Activated T-helper 17 cell treated with anti-CD3 and anti-CD28 coated beads, Interleukin-2, amount 50 U/mL, for 72 hours (primary cell): ENCODE measurements at regions not wholly inside any gene's neighbourhood (a gene's known extent, or its start where the extent isn't known, plus 50 kb on each side); places are given as distances from the start of the nearest gene placed in this dataset.

ENCODE experiments used
- ATAC-seq: fragments of 150-1000 bp; cut with Tn5 transposase; replicated peaks from 2 replicates; pipeline ENCODE4 v1.10.0; 2021; ENCODE audit warnings: mild to moderate bottlenecking, moderate library complexity
- H3K27ac Mint-ChIP-seq: one replicate; pipeline ENCODE4 v1.8.0; 2022; ENCODE audit warnings: mixed read lengths
- H3K27me3 Mint-ChIP-seq: one replicate; pipeline ENCODE4 v1.8.0; 2022; ENCODE audit warnings: mixed read lengths
- H3K36me3 Mint-ChIP-seq: one replicate; pipeline ENCODE4 v1.8.0; 2022; ENCODE audit warnings: low read depth, mild to moderate bottlenecking, mixed read lengths
- H3K4me1 Mint-ChIP-seq: one replicate; pipeline ENCODE4 v1.8.0; 2022; ENCODE audit warnings: mixed read lengths
- H3K4me3 Mint-ChIP-seq: one replicate; pipeline ENCODE4 v1.8.0; 2022; ENCODE audit warnings: mild to moderate bottlenecking, mixed read lengths
- H3K9me3 Mint-ChIP-seq: one replicate; pipeline ENCODE4 v1.8.0; 2022; ENCODE audit warnings: mixed read lengths

- H3K4me1 Mint-ChIP-seq, result no peaks in the 10 kb centered on the region
- no peak overlapping the region for H3K4me3 Mint-ChIP-seq
- no peaks in the 10 kb centered on the region for H3K27me3 Mint-ChIP-seq
- H3K9me3 Mint-ChIP-seq, result peaks cover 19% of the 10 kb centered on the region
- H3K27ac Mint-ChIP-seq, result no peak overlapping the region
- H3K36me3 Mint-ChIP-seq, result no peaks in the 10 kb centered on the region
- ATAC-seq, result no peak
These were observed 1786.4 kb upstream of the WWC1 start for GRCh38 chr5:166505067-166505466.

DNA sequence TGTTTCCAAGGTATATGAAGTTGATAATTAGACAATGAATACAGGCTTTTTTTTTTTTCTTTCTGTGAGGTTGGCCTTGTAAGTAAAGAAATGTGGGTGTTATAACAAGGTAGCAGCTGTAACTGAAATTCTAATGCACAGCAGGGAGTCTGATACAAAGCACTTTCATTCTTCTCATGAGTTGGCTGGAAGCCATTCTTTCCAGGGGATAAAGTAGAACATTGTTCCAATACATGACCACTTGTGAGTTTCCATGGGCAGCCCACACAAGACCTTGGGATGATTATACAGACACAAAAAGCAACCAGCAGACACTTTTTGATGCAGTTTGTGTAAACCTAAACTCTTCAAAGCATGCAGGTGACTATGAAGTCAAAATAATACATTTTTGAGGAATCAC, 1785.9 kb upstream of the WWC1 start:
- Mint-ChIP-seq H3K27me3 (no peaks in the 10 kb centered on the region), H3K4me3 (no peak overlapping the region), H3K4me1 (no peaks in the 10 kb centered on the region), H3K9me3 (peaks cover 19% of the 10 kb centered on the region), H3K27ac (no peak overlapping the region), H3K36me3 (no peaks in the 10 kb centered on the region)
- ATAC-seq, result no peak

GRCh38 chr5:166507810-166508425, 1783.5 kb upstream of the WWC1 start:
- Mint-ChIP-seq H3K4me3 (no peak overlapping the region), H3K27me3 (no peaks in the 10 kb centered on the region), H3K27ac (no peak overlapping the region), H3K36me3 (no peaks in the 10 kb centered on the region), H3K9me3 (peaks cover 15% of the 10 kb centered on the region), H3K4me1 (no peaks in the 10 kb centered on the region)
- ATAC-seq, result no peak

DNA sequence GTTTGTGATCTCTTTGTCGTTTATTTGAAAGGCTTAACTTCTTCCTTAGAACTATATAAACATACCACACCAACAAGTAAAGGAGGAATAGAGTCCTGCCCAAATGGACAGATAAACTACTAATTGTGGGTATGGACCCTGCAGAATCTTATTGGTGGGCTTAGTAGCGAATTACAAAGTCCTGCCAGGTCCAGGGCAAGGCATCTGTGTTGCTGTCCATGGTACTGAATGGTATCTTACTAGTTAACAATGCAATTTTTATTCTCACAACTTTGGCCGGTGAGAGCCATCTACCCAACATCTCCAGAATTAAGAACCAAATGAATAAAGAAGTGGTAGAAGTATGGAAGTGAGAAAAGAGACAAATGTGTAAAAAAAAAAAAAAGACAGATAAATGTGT, 1782.4 kb upstream of the WWC1 start:
- Mint-ChIP-seq H3K4me1 (no peaks in the 10 kb centered on the region), H3K27me3 (no peaks in the 10 kb centered on the region), H3K4me3 (no peak overlapping the region), H3K27ac (no peak overlapping the region), H3K36me3 (no peaks in the 10 kb centered on the region), H3K9me3 (peaks cover 21% of the 10 kb centered on the region)
- no peak for ATAC-seq

GRCh38 chr5:166517976-166518375, 1773.5 kb upstream of the WWC1 start:
- Mint-ChIP-seq H3K27me3 (no peaks in the 10 kb centered on the region), H3K4me3 (no peak overlapping the region), H3K9me3 (peaks cover 7% of the 10 kb centered on the region), H3K27ac (no peak overlapping the region), H3K36me3 (no peaks in the 10 kb centered on the region), H3K4me1 (no peaks in the 10 kb centered on the region)
- ATAC-seq, result no peak

- no peaks in the 10 kb centered on the region for H3K4me1 Mint-ChIP-seq
- no peaks in the 10 kb centered on the region for H3K27me3 Mint-ChIP-seq
- H3K9me3 Mint-ChIP-seq, result peaks cover 4% of the 10 kb centered on the region
- no peaks in the 10 kb centered on the region for H3K36me3 Mint-ChIP-seq
- no peak overlapping the region for H3K4me3 Mint-ChIP-seq
- H3K27ac Mint-ChIP-seq, result no peak overlapping the region
- no peak for ATAC-seq
These were observed 1768.2 kb upstream of the WWC1 start for GRCh38 chr5:166523206-166523605.

GRCh38 chr5:166529200-166529599, 1762.2 kb upstream of the WWC1 start:
- Mint-ChIP-seq H3K4me3 (no peak overlapping the region), H3K9me3 (peaks cover 4% of the 10 kb centered on the region), H3K27ac (no peak overlapping the region), H3K27me3 (no peaks in the 10 kb centered on the region), H3K36me3 (no peaks in the 10 kb centered on the region), H3K4me1 (no peaks in the 10 kb centered on the region)
- no peak for ATAC-seq

DNA sequence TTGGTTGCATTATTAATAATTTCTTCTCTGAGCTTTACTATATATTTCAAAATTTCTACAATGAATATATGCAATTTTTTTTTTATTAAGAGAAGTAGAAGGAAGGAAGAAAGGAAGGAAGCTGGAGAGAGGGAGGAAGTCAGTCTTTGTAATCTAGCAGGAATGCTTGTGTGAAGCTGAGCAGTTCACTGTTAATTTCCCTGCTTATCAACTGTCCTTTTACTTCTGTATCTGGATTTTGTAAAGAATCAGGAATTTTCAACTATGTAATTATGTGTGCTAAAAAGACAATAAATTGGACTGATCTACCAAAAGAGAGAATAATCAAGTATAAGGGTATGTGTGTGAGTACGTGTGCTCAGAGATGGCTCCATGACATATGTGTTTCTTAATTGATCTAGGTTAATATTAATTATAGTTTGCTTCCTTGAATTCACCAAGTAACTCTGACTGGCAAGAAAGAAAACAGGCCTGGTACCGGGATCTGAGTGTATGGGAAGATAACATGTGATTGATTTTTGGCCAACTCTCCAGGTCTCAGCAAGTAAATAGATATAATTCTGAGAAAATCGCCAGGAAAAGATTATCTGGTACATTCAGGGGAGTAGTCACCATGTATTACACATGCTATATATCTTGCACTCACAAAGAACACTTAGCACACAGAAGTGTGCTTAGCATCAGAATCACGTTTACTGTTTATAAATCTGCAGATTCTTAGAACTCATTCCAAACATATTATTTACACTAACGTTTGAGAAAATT, 1758.8 kb upstream of the WWC1 start:
- Mint-ChIP-seq H3K27me3 (no peaks in the 10 kb centered on the region), H3K36me3 (no peaks in the 10 kb centered on the region), H3K9me3 (peaks cover 2% of the 10 kb centered on the region), H3K4me3 (no peak overlapping the region), H3K27ac (no peak overlapping the region), H3K4me1 (no peaks in the 10 kb centered on the region)
- ATAC-seq, result no peak

DNA sequence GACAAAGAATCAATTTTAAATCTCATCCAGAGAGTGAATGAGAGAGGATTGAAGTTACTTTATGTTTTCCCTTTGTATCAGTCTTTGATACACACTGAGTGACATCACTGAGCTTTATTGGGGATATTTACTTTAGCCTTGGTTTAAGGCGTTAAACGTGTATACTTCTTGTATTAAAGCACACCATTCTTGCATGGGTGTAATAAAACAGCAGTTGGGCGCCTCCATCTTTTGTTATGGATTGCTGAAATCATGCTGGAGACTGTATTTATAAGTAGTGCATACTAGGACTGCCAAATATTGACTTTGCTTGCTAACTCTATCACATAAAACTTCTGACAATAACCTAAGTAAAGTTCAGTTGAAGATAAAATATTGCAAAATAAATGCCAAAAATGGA, 1755.8 kb upstream of the WWC1 start:
- no peaks in the 10 kb centered on the region for H3K4me1 Mint-ChIP-seq
- no peak overlapping the region for H3K4me3 Mint-ChIP-seq
- peaks cover 5% of the 10 kb centered on the region for H3K9me3 Mint-ChIP-seq
- ATAC-seq, result no peak
- no peak overlapping the region for H3K27ac Mint-ChIP-seq
- no peaks in the 10 kb centered on the region for H3K36me3 Mint-ChIP-seq
- no peaks in the 10 kb centered on the region for H3K27me3 Mint-ChIP-seq

DNA sequence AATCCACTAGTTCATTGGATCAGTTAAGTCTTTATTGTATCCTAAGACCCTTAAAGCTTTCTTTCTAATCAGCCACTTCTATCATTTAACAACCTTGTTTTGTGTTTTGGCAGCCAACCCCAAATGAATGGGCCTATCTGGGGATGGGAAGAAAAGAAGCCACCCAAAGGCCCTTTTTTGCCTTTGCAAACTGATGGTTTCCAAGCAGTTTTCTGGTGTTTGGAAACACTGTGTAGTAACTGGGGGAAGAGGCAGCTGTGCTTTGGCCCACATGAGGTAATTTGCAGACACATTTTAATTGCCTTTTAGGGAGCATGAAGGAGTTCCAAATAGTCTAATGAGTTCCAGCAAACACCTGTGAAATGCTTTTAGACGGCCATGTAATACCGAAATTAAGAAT, 1751.3 kb upstream of the WWC1 start:
- no peak overlapping the region for H3K27ac Mint-ChIP-seq
- ATAC-seq, result no peak
- H3K27me3 Mint-ChIP-seq, result no peaks in the 10 kb centered on the region
- H3K4me3 Mint-ChIP-seq, result no peak overlapping the region
- peaks cover 5% of the 10 kb centered on the region for H3K9me3 Mint-ChIP-seq
- no peaks in the 10 kb centered on the region for H3K4me1 Mint-ChIP-seq
- H3K36me3 Mint-ChIP-seq, result no peaks in the 10 kb centered on the region

DNA sequence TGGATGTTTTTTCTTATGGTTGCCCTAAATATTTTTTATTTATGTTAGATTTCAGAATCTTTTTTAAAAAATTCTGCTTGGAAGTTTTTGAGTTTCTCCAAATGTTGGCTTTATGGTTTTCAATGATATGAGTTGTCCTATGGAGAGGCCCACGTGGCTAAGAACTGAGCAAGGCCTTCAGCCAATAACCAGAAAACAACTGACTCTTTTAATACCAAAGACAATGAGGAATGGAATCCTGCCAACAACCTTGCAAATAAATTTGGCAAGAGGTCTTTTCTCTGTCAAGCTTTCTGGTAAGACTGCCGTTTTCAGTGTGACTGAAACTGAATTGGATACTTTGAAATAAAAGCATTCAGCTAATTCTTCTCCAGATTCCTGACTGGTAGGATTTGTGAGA, 1740.1 kb upstream of the WWC1 start:
- Mint-ChIP-seq H3K4me3 (no peak overlapping the region), H3K9me3 (peaks cover 16% of the 10 kb centered on the region), H3K27me3 (no peaks in the 10 kb centered on the region), H3K4me1 (no peaks in the 10 kb centered on the region), H3K36me3 (no peaks in the 10 kb centered on the region), H3K27ac (no peak overlapping the region)
- ATAC-seq, result no peak

- no peaks in the 10 kb centered on the region for H3K36me3 Mint-ChIP-seq
- no peaks in the 10 kb centered on the region for H3K27me3 Mint-ChIP-seq
- no peak for ATAC-seq
- peaks cover 15% of the 10 kb centered on the region for H3K9me3 Mint-ChIP-seq
- H3K4me1 Mint-ChIP-seq, result no peaks in the 10 kb centered on the region
- no peak overlapping the region for H3K27ac Mint-ChIP-seq
- no peak overlapping the region for H3K4me3 Mint-ChIP-seq
These were observed 1737.7 kb upstream of the WWC1 start for GRCh38 chr5:166553778-166554177.

DNA sequence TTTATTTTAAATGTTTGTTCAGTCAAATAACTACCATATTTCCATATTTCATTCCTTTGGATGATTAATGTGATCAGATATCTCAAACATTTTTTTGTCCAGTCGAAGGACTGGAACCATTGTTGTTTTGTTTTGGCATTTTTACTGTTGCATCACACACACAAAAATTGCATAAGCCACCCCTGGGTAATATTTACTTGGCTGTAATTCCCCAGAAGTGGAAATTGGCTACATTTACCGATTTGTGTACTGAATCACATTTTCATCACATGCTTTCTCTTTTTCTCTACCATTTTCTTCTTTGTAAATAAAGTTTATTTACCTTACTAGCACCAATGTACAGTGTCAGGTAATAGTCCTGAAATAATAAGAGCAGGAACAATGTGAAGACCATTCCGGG, 1729.7 kb upstream of the WWC1 start:
- Mint-ChIP-seq H3K4me3 (no peak overlapping the region), H3K9me3 (peaks cover 11% of the 10 kb centered on the region), H3K27ac (no peak overlapping the region), H3K36me3 (no peaks in the 10 kb centered on the region), H3K27me3 (no peaks in the 10 kb centered on the region), H3K4me1 (no peaks in the 10 kb centered on the region)
- ATAC-seq, result no peak

GRCh38 chr5:166562246-166562645, 1729.2 kb upstream of the WWC1 start:
- Mint-ChIP-seq H3K4me1 (no peaks in the 10 kb centered on the region), H3K4me3 (no peak overlapping the region), H3K27ac (no peak overlapping the region), H3K27me3 (no peaks in the 10 kb centered on the region), H3K9me3 (peaks cover 11% of the 10 kb centered on the region), H3K36me3 (no peaks in the 10 kb centered on the region)
- ATAC-seq, result no peak

- Mint-ChIP-seq H3K9me3 (peaks cover 11% of the 10 kb centered on the region), H3K27me3 (no peaks in the 10 kb centered on the region), H3K4me1 (no peaks in the 10 kb centered on the region), H3K27ac (no peak overlapping the region), H3K36me3 (no peaks in the 10 kb centered on the region), H3K4me3 (no peak overlapping the region)
- no peak for ATAC-seq
These were observed 1724.7 kb upstream of the WWC1 start for GRCh38 chr5:166566725-166567124.
